ENCODE measurements at regions not wholly inside any gene's neighbourhood (a gene's known extent, or its start where the extent isn't known, plus 50 kb on each side); places are given as distances from the start of the nearest gene placed in this dataset.

DNA sequence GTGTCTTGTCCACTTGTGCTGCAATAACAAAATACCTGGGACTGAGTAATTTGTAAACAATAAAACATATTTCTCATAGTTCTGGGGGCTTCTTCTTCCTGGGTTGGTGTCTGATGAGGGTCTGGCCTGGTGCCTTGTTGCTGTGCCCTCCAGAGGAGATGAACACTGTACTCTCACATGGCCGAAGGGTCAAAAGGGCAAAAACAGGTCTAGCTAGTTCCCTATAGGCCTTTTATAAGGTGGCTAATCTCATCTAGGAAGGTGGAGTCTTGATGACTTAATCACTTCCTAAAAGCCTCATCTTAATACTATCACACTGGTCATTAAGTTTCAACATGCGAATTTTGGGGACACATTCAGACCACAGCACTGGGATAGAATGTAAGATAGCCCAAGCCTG is 228.4 kb downstream of the TLE3 start:
- TF ChIP-seq, protein P1, sequence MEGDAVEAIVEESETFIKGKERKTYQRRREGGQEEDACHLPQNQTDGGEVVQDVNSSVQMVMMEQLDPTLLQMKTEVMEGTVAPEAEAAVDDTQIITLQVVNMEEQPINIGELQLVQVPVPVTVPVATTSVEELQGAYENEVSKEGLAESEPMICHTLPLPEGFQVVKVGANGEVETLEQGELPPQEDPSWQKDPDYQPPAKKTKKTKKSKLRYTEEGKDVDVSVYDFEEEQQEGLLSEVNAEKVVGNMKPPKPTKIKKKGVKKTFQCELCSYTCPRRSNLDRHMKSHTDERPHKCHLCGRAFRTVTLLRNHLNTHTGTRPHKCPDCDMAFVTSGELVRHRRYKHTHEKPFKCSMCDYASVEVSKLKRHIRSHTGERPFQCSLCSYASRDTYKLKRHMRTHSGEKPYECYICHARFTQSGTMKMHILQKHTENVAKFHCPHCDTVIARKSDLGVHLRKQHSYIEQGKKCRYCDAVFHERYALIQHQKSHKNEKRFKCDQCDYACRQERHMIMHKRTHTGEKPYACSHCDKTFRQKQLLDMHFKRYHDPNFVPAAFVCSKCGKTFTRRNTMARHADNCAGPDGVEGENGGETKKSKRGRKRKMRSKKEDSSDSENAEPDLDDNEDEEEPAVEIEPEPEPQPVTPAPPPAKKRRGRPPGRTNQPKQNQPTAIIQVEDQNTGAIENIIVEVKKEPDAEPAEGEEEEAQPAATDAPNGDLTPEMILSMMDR (IDR thresholded peaks at IDR 0.05; ENCODE audit: borderline replicate concordance, extremely low read depth, low read length, poor library complexity, severe bottlenecking): no peak
- no peak for TF ChIP-seq EZH2 (IDR thresholded peaks at IDR 0.05; ENCODE audit: borderline replicate concordance, low read depth, low read length, severe bottlenecking)
